ENCODE measurements at regions not wholly inside any gene's neighbourhood (a gene's known extent, or its start where the extent isn't known, plus 50 kb on each side); places are given as distances from the start of the nearest gene placed in this dataset.

- no peak for TF ChIP-seq CTCF (IDR thresholded peaks at IDR 0.05)
- TF ChIP-seq POLR2A (IDR thresholded peaks at IDR 0.05): no peak
Observed at GRCh38 chr10:52952391-52953055, 179.9 kb upstream of the MBL2 start.

All from heart left ventricle (tissue), 13 donors.